ENCODE measurements at regions not wholly inside any gene's neighbourhood (a gene's known extent, or its start where the extent isn't known, plus 50 kb on each side); places are given as distances from the start of the nearest gene placed in this dataset.

DNA sequence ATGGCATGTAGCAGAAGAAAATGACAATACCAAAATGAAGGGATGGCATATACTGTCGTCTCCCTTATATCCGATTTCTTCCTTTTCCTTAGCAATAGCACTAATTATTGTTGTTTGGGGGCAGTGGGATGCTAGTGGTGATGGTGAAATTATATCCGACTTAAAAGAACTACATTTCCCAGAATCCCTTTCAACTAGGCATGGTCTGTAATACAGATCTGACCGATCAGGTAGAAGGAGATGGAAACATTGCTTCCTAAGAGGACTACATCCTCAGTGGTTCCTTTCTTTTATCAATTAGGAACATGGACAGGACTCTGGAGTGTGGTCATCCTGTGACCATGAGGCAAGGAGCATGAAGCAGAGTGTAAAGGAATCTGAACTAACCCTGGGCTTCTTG, 532.6 kb downstream of the CBLN4 start:
- H3K36me3 ChIP-seq (ENCODE audit: control insufficient read depth, insufficient read depth, low read length) = no peaks in the 10 kb centered on the region
- H3K4me3 ChIP-seq (replicated peaks; ENCODE audit: low read depth, low read length) = no peak overlapping the region
- DNase-seq (ENCODE audit: extremely low read depth, insufficient read length) = no peak
- TF ChIP-seq, protein P1, sequence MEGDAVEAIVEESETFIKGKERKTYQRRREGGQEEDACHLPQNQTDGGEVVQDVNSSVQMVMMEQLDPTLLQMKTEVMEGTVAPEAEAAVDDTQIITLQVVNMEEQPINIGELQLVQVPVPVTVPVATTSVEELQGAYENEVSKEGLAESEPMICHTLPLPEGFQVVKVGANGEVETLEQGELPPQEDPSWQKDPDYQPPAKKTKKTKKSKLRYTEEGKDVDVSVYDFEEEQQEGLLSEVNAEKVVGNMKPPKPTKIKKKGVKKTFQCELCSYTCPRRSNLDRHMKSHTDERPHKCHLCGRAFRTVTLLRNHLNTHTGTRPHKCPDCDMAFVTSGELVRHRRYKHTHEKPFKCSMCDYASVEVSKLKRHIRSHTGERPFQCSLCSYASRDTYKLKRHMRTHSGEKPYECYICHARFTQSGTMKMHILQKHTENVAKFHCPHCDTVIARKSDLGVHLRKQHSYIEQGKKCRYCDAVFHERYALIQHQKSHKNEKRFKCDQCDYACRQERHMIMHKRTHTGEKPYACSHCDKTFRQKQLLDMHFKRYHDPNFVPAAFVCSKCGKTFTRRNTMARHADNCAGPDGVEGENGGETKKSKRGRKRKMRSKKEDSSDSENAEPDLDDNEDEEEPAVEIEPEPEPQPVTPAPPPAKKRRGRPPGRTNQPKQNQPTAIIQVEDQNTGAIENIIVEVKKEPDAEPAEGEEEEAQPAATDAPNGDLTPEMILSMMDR (IDR thresholded peaks at IDR 0.05; ENCODE audit: insufficient read depth, low read length, poor library complexity, severe bottlenecking) = no peak
- H3K27me3 ChIP-seq (replicated peaks; ENCODE audit: control insufficient read depth, insufficient read depth, low read length) = no peaks in the 10 kb centered on the region

DNA sequence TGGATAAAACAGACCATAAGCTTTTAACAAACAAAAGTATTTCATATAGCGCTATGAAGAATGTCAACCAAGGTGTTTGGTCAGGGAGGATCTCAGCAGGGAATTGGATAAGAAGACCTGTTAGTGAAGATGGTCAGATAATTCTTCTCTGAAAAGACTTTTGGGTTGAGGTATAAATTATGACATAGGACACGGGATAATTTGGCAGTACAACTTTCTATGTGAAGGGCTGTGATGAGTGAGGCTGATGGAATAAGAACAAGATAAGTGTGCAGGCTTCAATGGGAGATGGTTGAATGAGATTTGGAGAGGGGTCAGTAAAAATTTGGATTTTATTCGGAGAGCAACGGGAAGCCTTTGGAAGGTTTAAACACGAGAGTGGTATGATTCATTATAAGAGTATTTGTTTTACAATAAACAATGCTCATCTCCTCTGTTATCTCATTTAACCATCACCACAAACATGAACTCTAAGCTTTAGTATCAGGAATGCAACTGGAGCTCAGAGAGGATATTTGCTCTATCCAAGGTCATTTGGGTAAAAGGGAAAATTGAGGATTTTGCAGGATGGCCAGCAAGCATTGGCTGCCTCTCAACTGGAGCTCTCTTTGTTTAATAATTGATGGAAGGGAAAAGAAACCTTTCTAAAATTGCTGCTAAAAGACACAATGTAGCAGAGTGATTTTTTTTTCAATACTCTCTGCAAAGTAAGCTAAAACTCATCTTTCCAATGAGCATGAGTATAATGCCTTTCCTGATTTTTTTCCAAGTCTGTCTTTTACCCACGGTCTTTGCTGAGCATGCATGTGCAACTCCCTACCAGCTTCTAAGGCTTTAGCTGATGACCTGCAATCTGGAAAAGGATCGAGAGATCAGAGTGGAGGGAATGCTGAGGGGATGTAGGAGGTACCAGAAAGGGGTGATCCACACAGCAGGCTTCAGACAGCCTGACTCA, 534.0 kb downstream of the CBLN4 start:
- no peaks in the 10 kb centered on the region for H3K36me3 ChIP-seq (ENCODE audit: control insufficient read depth, insufficient read depth, low read length)
- DNase-seq (ENCODE audit: extremely low read depth, insufficient read length) = no peak

DNA sequence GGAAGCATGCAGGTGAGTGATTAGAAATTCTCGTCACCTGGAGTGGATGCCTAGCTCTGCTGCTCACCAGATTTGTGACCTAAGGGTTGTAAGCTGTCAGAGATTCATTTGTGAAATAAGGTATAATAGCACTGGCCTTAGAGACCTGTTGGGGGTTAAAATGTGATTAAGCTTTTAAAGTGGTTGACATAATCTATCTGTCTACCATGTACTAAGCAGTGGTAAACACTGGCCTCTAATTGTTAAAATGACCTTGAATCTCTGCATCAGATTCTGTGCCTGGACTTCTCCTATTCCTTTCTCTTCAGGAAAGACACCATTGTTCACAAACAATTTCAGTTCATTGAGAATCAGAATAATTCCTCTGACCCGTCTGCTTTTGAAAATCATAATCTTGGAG, 536.2 kb downstream of the CBLN4 start:
- TF ChIP-seq, protein P1 (IDR thresholded peaks at IDR 0.05; ENCODE audit: insufficient read depth, low read length, poor library complexity, severe bottlenecking) = no peak
- Histone ChIP-seq H3K27me3 (replicated peaks; ENCODE audit: control insufficient read depth, insufficient read depth, low read length) (no peaks in the 10 kb centered on the region), H3K4me3 (replicated peaks; ENCODE audit: low read depth, low read length) (no peak overlapping the region), H3K36me3 (ENCODE audit: control insufficient read depth, insufficient read depth, low read length) (no peaks in the 10 kb centered on the region)
- no peak for DNase-seq (ENCODE audit: extremely low read depth, insufficient read length)

More for the DNA sequence above, 534.0 kb downstream of the CBLN4 start:
- Histone ChIP-seq H3K27me3 (replicated peaks; ENCODE audit: control insufficient read depth, insufficient read depth, low read length) (no peaks in the 10 kb centered on the region), H3K4me3 (replicated peaks; ENCODE audit: low read depth, low read length) (no peak overlapping the region)
- TF ChIP-seq, protein P1 (IDR thresholded peaks at IDR 0.05; ENCODE audit: insufficient read depth, low read length, poor library complexity, severe bottlenecking) = no peak

DNA sequence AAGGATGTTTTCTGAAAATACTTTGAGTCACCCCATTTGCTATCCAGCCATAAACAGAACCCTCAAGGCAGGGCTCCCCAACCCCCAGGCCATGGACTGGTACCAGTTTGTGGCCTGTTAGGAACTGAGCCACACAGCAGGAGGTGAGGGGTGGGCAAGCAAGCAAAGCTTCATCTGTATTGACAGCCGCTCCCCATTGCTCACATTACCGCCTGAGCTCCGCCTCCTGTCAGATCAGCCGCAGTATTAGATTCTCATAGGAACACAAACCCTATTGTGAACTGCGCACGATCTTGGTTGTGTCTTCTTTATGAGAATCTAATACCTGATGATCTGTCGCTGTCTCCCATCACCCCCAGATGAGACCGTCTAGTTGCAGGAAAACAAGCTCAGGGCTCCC, 543.8 kb downstream of the CBLN4 start:
- TF ChIP-seq, protein P1 (IDR thresholded peaks at IDR 0.05; ENCODE audit: insufficient read depth, low read length, poor library complexity, severe bottlenecking) = no peak
- Histone ChIP-seq H3K27me3 (replicated peaks; ENCODE audit: control insufficient read depth, insufficient read depth, low read length) (no peaks in the 10 kb centered on the region), H3K36me3 (ENCODE audit: control insufficient read depth, insufficient read depth, low read length) (no peaks in the 10 kb centered on the region), H3K4me3 (replicated peaks; ENCODE audit: low read depth, low read length) (no peak overlapping the region)
- DNase-seq (ENCODE audit: extremely low read depth, insufficient read length) = no peak

- Histone ChIP-seq H3K4me3 (replicated peaks; ENCODE audit: low read depth, low read length) (no peak overlapping the region), H3K27me3 (replicated peaks; ENCODE audit: control insufficient read depth, insufficient read depth, low read length) (no peaks in the 10 kb centered on the region), H3K36me3 (ENCODE audit: control insufficient read depth, insufficient read depth, low read length) (no peaks in the 10 kb centered on the region)
- TF ChIP-seq, protein P1 (IDR thresholded peaks at IDR 0.05; ENCODE audit: insufficient read depth, low read length, poor library complexity, severe bottlenecking) = no peak
- DNase-seq (ENCODE audit: extremely low read depth, insufficient read length) = no peak
These were observed 548.9 kb downstream of the CBLN4 start for GRCh38 chr20:55456316-55456940.
